Islet precursor cell (in vitro differentiated cells): ENCODE measurements at regions not wholly inside any gene's neighbourhood (a gene's known extent, or its start where the extent isn't known, plus 50 kb on each side); places are given as distances from the start of the nearest gene placed in this dataset.

Experiments used
- DNase-seq: peaks from one replicate; pipeline ENCODE4 v3.0.0-alpha.2; 2018

DNA sequence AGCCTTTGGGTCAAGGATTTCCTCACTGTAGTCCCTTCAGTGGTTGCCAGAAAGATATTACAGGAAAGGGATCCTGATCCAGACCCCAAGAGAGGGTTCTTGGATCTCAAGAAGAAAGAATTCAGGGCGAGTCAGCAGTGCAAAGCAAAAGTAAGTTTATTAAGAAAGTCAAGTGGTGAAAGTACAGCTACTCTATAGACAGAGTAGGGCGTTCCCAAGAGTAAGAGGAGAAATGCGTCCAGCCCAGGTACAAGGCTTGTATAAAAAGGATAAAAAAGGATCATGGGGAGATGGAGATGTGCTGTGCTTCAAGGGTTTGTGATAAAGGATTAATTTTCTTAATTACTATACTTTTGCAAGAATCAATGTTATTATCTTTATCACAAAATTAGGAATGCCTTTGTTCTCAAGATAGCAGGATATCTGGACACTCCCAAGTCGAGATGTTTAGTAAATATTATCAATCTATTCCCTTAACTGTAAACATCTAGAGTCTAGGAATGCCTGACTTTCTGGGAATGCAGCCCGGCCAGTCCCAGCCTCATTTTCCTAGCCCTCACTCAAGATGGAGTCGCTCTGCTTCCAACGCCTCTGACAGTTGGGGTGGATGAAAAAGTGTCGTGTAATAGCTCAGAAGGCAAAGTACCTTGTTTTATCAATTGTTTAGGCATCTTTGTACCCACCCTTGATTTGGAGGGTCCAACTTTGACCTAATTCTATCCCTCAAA lies 360.7 kb downstream of the GPM6A start:
- no peak for DNase-seq

DNA sequence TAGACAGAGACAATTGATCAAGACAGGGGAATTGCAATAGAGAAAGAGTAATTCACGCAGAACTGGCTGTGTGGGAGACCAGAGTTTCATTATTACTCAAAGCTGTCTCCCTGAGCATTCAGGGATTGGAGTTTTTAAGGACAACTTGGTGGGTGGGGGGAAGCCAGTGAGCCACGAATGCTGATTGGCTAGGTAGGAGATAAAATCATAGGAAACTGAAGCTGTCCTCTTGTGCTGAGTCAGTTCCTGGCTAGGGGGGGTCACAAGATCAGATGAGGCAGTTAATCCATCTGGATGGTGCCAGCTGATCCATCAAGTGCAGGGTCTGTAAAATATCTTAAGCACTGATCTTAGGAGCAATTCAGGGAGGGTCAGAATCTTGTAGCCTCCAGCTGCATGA lies 358.6 kb downstream of the GPM6A start:
- DNase-seq: no peak

DNA sequence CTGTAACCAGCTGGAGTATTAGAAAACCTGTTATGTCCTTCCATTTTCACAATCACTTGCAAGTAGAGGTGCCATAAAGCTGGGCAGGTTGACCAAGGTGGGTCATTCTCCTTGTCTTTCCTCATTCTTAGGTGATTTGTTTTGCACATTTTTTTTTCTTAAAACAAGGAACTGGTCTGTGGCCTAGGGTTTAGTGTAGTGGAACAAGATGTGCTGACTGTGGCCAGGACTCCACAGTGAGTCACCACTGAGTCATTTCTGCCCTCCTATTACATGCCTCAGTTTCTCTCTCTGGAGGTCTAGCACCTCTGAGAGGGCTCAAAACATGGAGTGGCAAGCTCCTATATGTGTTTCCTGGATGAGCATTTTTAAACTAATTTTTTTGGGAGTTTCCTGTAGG lies 355.9 kb downstream of the GPM6A start:
- no peak for DNase-seq

DNA sequence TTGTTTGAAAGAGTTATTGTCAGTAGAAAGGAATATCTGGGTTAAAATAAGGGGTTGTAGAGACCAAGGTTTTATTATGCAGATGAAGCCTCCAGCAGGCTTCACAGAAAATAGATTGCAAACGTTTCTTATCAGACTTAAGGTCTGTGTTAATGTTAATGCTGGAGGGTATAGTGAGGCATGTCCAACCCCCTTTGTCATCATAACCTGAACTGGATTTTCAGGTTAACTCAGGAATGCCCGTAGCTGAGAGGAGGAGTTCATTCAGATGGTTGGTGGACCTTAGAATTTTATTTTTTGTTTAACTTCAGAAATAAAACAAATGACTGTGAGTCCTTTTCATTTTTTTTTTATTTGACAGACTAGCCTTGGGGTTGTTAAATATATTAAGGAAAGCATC lies 354.1 kb downstream of the GPM6A start:
- no peak for DNase-seq

DNA sequence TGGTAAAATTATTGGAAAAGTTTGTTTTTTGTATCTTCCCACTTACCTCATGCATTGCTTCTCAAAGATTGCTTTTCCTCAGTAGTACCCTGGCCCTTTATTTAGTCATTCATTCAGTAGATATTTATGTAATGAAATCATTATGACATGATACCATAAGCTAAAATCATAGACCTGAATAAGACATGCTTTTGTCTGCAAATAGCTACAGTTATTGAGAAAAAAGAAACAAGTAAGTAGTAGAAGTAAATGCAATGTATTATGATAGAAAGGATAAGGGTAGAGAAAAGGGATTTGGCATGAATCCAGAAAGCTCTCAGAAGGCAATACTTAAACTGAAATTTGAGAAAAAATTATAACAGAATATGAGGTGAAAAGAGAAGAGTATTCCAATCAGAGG lies 352.5 kb downstream of the GPM6A start:
- no peak for DNase-seq

DNA sequence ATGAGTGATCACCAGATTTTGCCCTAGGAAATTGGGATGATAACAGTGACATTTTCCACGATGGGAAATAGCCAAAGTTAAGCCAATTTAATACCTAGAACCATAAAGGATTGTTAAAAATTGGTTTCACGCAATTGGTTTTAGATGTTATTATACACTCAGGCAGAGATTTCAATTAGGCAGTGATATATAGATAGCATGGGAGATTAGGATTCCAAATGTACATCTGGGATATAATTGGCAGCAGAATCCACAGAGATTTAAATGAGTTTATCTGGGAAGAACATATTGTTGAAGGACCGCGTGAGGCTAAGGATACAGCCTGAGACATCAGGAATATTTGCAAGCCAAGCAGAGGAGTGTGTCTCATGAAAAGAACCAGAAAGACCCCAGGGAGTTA lies 351.6 kb downstream of the GPM6A start:
- DNase-seq: no peak

DNA sequence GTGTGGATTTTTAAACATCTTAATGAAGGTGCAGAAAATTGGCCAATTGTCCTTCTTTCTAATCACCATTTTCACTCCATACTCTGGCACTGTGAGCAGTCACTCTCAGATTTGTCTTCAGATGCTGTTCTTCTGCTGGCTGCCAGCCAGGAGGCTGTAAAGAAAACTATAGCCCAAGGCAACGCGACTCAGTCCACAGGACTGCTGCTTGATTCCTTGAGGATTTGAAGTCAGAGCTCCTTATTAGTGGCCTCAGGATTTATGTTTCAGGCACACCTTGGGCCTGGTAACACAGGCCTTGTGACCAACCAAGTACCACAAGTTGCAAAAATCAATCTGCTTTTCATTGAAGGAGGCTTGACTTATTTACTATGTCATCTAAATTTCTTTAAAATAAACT lies 342.6 kb downstream of the GPM6A start:
- peak; percentile 94 for DNase-seq

DNA sequence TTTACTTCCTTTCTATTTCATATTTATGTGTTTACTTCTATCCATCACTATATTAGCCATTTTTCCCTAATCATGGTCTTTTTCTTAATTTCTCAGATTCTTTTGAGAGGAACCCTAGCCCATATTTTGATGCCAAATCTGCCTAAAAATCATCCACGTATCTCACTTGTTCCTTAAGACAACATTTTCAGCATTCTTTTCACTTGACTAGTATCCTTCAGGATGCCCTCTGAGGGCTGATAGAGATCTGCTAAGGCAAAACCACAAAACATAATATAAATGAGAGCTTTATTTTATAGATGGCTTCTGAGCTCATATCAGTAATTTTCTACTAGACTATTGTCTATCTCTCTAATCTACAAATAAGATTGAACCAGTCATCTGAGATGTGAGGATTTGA lies 341.9 kb downstream of the GPM6A start:
- DNase-seq: no peak

DNA sequence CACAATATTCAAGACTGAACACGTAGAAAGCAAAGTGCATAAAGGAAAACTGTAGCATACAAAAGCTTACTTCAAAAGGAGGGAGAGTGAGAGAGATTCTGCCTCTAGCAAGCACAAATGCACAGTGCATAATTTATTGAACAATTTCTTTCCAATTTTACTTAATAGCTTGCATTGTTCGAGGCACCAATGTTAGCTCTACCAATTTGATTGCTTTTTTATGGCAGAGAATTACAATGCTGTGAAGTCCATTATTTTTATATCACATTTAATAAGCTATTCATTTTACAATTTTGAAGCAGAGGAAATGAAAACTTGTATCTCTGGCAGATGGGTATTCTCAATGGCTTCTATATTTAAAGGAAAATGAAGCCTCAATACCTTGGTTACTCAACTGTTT lies 331.7 kb downstream of the GPM6A start:
- DNase-seq: no peak

DNA sequence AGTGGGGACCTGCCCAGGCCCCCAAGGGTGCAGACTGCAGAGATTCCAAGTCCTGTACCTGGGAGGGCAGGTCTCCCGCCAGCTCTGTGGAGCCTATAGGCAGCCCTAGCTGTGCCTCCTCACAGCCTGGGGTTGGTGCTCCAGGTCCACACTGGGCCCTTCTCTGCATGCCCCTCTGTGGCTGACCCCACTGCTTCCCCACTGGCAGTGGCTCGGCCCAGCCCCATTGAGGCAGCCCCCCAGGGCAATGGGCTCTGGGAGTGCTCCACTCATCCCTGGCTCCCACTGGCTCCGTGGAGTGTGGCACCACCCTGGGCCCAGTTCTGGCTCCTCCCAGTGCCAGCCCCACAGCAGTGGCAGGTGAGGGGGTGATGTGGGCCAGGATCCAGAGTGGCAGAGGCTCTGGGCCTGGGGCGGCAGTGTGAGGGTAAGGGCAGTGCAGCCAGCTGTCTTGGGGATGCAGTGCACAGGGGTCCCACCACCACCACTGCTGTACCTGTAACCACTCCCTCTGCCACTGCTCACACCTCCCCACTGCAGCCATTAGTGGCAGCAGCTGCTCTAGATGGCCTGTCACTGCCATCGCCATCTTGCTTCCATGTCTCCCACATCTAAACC lies 312.2 kb downstream of the GPM6A start:
- DNase-seq: no peak

DNA sequence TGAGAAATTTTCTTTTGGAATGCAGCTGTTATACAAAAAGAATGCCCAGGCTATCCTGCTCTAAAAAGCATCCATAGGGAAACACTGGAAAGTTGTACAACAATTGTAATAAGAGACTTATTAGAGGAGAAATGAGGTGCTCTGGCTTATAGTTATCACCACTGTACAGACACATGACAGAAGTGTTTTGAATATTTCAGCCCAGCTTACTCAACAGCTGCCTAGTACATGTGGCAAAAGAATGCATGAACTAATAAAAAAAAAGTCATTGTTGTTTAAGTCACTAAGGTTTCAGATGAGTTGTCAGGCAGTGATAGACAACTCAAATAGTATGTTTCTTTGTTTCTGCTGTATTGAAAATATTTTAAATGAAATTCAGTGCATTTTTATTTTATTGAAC lies 307.7 kb downstream of the GPM6A start:
- DNase-seq: no peak

DNA sequence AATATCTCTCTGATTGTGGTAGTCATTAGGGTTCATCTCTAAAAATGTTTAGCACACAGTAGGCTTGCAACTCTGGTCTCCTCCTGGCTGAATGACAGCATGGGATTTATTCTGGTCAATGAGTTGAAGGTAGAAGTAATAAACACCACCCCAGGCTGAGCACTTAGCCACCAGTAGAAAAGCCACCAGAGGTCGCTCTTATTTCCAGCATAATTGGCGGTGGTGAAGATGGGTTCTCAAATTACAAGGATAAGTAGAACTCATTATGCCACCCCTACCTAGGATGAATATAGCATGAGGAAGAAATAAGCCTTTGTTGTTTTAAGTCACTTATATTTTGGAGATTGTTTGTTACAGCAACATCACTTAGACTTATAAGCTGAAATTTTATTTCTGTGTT lies 302.7 kb downstream of the GPM6A start:
- no peak for DNase-seq

DNA sequence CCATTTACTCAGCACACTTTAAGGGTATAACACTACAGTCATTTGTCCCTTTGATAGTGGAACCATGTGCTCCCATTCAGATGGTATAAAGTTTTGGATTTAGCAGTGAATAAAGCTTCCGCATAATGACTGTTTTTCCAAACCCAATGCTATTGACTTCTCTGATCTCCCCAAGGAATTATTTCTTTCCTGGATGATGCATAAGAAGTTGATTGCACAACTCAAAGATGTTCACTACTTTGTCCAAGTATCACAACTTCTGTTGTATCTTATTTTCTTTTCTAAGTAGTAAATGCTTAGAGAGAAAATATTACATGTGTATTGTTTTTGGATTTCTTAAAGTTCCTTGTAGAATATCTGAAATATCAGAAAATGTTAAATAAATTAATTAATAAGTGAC lies 300.2 kb downstream of the GPM6A start:
- DNase-seq: no peak

DNA sequence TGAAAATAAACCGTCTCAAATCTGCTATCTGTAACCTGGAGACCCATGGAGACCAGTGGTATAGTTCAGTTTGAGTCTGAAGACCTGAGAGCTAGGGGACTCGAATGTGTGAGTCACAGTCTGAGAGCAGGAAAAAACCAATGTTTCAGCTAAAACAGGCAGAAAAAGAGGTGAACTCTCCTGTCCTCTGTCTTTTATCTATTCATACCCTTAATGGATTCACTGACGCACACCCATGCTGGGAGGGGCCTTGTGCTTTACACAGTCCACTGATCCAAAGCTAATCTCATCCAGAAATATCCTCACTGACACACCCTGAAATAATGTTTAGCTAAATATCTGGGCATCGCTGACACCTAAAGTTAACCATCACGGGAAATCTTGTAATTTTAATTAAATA lies 297.9 kb downstream of the GPM6A start:
- DNase-seq: no peak

DNA sequence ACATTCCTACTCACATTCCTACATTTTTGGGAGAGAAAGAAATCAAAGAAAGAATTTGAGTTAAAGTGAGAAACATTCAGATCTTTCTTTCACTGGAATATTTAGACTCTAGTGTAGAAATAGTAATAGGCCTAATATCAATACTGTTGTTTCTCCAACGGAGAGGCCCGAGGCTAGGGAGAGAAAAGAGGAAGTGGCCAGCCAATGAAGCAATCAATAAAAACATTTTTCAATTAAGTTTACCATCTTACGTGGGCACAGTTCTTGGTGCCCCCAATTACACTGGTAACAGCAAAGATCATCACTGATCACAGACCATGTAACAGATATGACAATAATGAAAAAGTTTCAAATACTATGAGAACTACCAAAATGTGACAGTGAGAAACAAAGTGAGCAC lies 281.4 kb downstream of the GPM6A start:
- no peak for DNase-seq

DNA sequence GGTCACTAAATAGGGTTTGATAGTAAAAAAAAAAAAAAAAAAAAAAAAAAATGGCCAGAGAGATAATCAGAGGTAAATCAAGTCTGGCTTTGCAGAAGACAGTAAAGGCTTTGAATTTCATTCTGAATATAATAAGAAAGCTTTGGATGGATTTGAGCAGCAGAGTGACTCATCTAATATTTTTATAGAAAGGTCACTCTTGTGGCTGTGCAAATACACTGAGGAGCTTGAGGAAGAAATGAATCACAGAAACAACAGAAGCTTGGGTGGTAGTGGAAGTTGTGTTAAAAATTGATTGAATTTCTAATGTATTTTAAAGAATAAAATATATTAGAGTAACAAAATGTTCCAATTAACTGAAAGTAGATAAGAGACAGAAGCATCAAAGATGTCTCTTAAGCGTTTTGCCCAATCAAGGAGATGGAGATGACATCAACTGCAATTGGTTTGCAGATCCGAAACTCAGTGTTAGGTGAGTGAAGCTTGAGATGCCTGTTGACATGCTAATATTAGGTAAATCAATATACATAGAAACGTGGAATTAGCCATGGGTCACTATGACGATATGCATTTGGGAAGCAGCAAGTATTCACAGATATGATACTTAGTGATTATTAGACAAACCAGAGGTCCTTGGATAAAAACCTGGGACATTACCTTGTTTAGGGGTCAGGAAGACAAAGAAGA lies 280.5 kb downstream of the GPM6A start:
- DNase-seq: no peak

DNA sequence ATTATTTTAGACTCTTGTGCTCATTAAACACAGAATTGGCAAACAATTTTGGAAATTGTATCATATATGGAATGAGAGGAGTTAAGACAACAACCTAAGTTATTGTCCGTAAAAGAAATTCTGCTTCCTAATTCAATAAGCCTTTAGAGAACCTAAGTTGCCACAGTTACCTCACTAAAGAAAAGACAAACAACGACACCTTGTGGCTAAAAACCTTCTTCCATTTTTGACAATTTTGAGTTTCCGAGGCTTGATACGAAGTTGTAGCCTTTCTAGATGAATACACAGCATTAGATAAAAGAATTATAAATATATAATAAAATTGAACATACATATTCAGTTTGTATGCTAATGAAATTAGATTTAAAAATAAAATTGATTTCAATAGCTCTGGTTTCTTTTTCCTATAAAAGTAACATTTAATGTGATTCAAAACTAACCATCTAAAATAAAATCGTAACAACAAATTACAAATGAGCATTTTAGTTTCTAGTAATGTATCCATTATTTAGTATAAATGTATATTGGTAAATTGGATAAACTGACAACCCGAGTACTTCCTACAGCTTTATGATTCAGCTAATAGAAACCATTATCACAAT lies 275.1 kb downstream of the GPM6A start:
- DNase-seq: no peak

DNA sequence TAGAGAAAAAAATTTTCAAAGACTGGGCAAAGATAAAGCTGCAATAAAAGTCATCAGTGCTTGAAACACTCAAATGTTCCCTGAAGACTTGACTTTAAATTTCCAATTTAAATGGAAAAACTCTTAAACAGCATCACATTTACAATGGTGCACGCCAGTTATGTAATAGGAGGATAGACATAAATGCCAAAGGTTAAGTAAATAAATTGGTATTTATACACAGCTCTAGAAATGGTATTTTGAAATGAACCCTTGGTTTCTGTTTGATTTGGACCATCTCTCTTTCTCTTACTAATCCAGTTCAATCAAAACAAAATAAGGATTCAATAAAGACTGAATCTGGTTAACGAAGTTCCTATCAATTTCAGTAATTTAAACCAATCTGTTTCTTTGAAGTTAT lies 272.6 kb downstream of the GPM6A start:
- DNase-seq: no peak

DNA sequence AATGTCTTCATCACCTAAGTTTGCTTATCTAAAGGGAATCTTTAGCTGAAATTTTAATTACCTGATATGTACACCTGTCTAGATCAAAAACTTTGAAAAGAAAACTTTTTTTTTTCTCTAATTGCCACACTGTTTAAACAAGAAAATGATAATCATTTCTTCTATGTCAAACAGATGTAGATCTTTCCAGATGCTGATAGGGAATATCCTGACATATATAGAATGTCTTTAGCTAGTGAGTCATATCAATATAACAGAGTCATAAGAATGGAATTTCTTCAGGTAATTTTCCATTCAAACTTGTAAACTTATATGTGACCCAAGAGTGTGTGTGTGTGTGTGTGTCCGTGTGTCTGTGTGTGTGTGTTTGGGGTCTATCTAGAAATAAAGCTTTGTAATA lies 271.9 kb downstream of the GPM6A start:
- no peak for DNase-seq

DNA sequence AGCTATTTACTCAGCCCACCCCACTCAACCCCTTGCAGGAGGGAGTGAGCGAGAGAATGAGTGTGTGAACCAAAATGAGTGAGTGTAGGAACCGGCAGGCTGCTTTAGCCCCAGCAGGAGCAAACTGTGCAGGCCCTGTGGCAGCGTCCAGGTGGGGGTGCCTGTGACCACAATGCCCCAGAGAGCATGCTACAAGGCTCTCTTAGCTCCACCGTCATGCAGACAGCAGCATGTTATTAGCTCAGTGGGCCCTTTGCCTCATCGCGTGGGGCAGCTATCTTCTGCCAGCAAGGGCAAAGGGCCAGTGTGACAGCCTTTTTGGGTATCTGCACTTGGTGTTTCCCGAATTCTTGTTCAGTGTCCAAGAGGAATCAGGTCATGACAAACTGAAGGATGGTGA lies 271.3 kb downstream of the GPM6A start:
- DNase-seq: no peak

DNA sequence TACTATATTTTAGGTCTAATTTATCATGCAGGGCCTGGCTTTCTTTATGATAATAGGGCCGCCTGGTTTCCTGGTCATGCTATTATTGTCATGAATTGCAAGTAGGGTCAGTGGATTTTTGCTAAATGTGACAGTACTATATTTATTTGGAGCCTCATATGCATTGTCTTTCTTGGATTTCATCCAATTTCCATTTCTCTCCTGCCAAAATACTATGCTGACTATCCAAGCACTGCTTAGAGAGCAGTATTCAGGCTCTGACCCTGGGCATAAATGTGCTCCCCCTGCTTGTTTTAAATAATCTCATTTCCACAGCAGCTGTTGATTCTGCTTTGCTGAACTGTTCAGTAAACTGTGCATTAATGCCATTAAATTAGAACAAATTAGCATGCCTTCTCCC lies 269.3 kb downstream of the GPM6A start:
- DNase-seq: no peak

DNA sequence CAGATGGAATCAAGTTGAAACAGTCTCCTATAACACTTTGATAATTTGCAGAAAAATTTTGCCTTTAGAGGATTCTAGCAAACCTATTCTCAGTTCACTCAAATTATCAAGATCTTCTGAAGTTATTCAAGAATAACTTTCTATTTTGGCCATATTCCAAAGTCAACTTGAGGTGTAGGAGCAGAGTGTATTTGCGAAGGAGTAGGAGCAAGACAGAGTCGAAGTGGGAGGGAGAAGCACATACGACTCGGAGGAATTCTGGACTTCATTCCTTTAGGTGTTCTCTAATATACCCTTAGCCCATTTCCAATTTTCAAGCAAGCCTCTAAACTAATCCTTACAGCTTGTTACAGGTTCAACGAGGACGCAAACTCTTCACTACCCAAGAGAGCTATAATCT lies 252.9 kb downstream of the GPM6A start:
- no peak for DNase-seq

DNA sequence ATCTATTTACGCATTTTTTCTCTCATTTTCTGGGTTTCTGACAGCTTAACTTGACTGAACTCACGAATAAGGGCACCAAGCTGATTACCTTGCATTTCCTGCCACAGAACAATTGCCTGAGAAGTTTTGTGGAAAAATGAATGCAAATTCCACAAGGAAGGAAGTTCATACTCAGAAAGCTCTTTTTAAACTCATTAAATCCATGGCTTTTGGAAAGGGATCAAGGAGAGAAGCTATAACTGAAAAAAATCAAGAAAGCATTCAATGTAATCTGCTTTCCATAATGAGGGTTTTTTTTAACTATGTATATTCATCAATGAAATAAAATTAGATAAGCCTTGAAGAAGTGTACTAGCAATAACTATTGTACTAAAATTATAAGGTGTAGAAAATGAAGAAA lies 252.5 kb downstream of the GPM6A start:
- DNase-seq: no peak

DNA sequence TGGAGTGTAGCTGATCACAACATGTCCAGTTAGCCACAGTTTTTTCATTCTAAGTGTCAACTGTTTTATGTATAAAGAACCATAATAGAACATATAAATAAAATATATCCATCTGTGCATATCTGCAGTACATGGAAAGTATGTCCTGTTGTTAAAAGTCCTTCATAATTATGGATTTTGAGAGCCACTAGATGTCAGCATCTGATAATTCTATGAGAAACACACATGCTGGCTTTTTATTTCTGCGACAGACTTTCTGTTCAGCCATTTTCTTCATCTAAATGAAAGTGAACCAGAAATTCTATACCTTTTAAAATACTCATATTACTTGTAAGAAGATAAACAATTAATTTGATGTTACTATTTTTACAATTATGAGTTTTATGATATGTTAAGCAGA lies 251.5 kb downstream of the GPM6A start:
- DNase-seq: no peak
